SU-DHL-6 (cell line): ENCODE measurements at regions not wholly inside any gene's neighbourhood (a gene's known extent, or its start where the extent isn't known, plus 50 kb on each side); places are given as distances from the start of the nearest gene placed in this dataset.
"Not testable (repeated sequence)": the region's sequence is repeated elsewhere in the genome, so short reads cannot be mapped to it uniquely, and the experiment has no call there.

Experiments
- H2AFZ ChIP-seq: fragments of 200-600 bp; sonication (generic); 2 replicates; pipeline ENCODE4 v1.6.1; 2014; ENCODE audit warnings: low read depth, mild to moderate bottlenecking, moderate library complexity, mixed read lengths, antibody characterized with exemption, low read length; ENCODE audit not compliant: severe bottlenecking
- H3F3A ChIP-seq: fragments of 200-600 bp; shearing (Covaris generic); 2 replicates; pipeline ENCODE4 v1.6.0; 2016; ENCODE audit warnings: antibody characterized with exemption, mild to moderate bottlenecking; ENCODE audit not compliant: insufficient read depth
- H3K27ac ChIP-seq: fragments of 200-600 bp; sonication (generic); 2 replicates; pipeline ENCODE4 v1.5.1; 2016; ENCODE audit warnings: low read depth, mild to moderate bottlenecking, low read length, moderate library complexity, mixed read lengths
- H3K27me3 ChIP-seq: fragments of 200-600 bp; sonication (generic), shearing (Covaris generic); 2 replicates; pipeline ENCODE4 v1.6.0; 2014; ENCODE audit warnings: mild to moderate bottlenecking, low read length
- H3K36me3 ChIP-seq: fragments of 200-600 bp; sonication (generic); 2 replicates; pipeline ENCODE4 v1.6.1; 2014; ENCODE audit warnings: mild to moderate bottlenecking, low read length, mixed read lengths
- H3K4me2 ChIP-seq: fragments of 300-600, 200-600 bp; shearing (Covaris generic), sonication (generic); 2 replicates; pipeline ENCODE4 v1.6.0; 2014; ENCODE audit warnings: low read length, low read depth, mild to moderate bottlenecking; ENCODE audit not compliant: poor library complexity, severe bottlenecking
- H3K4me3 ChIP-seq: fragments of 200-600 bp; sonication (generic); 2 replicates; pipeline ENCODE4 v1.5.1; 2014; ENCODE audit warnings: antibody characterized with exemption, low read length, mild to moderate bottlenecking, mixed read lengths; ENCODE audit not compliant: insufficient read depth, poor library complexity, severe bottlenecking
- H3K79me2 ChIP-seq: fragments of 200-600 bp; sonication (generic); 2 replicates; pipeline ENCODE4 v1.6.1; 2014; ENCODE audit warnings: mild to moderate bottlenecking, low read length, moderate library complexity; ENCODE audit not compliant: insufficient read depth
- H3K9ac ChIP-seq: fragments of 200-600 bp; sonication (generic); 2 replicates; pipeline ENCODE4 v1.7.0; 2014; ENCODE audit warnings: mild to moderate bottlenecking, low read length
- H3K9me2 ChIP-seq: fragments of 200-600 bp; sonication (generic); replicated peaks from 2 replicates; pipeline ENCODE4 v1.6.1; 2014; ENCODE audit warnings: low read length; ENCODE audit not compliant: insufficient read depth
- H3K9me3 ChIP-seq: fragments of 200-600 bp; sonication (generic); 2 replicates; pipeline ENCODE4 v1.6.1; 2014; ENCODE audit warnings: low read length, mixed read lengths; ENCODE audit not compliant: insufficient read depth
- H4K20me1 ChIP-seq: fragments of 200-600 bp; sonication (generic); 2 replicates; pipeline ENCODE4 v1.6.1; 2014; ENCODE audit warnings: low read depth, mild to moderate bottlenecking, antibody characterized with exemption, low read length, moderate library complexity, mixed read lengths
- EZH2phosphoT487 ChIP-seq: fragments of 200-600 bp; sonication (generic), shearing (Covaris generic); conservative IDR thresholded peaks from 2 replicates; pipeline ENCODE4 v1.6.1; 2018; ENCODE audit warnings: mild to moderate bottlenecking, antibody characterized with exemption, low read length, moderate library complexity, mixed read lengths
- TF ChIP-seq, protein P1 (sequence below): fragments of 200-600 bp; sonication (generic); IDR thresholded peaks from one replicate; pipeline ENCODE4 v1.5.1; 2017; ENCODE audit warnings: antibody characterized with exemption, mild to moderate bottlenecking, low read length, moderate library complexity; ENCODE audit not compliant: insufficient read depth, poor library complexity, severe bottlenecking

DNA sequence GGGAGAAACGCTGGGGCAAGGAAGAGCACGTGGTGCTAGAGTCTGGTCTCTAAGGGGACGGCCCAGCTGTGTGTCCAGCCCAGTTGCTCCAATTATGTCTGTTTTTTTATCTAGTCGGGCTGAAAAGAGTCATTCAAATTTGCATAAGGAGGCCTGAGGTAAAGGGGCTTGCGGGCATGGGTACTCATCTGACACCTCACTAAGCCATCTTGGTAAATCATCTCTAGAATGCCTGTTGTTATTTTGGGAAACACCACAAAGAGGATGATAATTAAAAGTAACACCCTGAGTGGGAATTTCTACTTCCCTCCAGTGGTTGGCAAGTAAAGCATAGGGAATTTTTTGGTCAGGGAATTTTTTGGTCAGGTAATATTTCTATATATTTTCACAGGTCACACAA, 196.1 kb upstream of the ALG10B start:
- no peaks in the 10 kb centered on the region for H3K36me3 ChIP-seq
- H3K4me3 ChIP-seq = no peak overlapping the region
- no peak overlapping the region for H3K4me2 ChIP-seq
- H3K9me3 ChIP-seq = no peaks in the 10 kb centered on the region
- H3K9me2 ChIP-seq = no peaks in the 10 kb centered on the region
- H3K79me2 ChIP-seq = no peaks in the 10 kb centered on the region
- no peak overlapping the region for H2AFZ ChIP-seq
- no peak overlapping the region for H3K27ac ChIP-seq
- no peak for TF ChIP-seq EZH2phosphoT487
- TF ChIP-seq, protein P1, sequence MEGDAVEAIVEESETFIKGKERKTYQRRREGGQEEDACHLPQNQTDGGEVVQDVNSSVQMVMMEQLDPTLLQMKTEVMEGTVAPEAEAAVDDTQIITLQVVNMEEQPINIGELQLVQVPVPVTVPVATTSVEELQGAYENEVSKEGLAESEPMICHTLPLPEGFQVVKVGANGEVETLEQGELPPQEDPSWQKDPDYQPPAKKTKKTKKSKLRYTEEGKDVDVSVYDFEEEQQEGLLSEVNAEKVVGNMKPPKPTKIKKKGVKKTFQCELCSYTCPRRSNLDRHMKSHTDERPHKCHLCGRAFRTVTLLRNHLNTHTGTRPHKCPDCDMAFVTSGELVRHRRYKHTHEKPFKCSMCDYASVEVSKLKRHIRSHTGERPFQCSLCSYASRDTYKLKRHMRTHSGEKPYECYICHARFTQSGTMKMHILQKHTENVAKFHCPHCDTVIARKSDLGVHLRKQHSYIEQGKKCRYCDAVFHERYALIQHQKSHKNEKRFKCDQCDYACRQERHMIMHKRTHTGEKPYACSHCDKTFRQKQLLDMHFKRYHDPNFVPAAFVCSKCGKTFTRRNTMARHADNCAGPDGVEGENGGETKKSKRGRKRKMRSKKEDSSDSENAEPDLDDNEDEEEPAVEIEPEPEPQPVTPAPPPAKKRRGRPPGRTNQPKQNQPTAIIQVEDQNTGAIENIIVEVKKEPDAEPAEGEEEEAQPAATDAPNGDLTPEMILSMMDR = no peak
- H3K27me3 ChIP-seq = no peaks in the 10 kb centered on the region
- no peaks in the 10 kb centered on the region for H4K20me1 ChIP-seq
- H3F3A ChIP-seq = no peaks in the 10 kb centered on the region
- H3K9ac ChIP-seq = no peak overlapping the region

DNA sequence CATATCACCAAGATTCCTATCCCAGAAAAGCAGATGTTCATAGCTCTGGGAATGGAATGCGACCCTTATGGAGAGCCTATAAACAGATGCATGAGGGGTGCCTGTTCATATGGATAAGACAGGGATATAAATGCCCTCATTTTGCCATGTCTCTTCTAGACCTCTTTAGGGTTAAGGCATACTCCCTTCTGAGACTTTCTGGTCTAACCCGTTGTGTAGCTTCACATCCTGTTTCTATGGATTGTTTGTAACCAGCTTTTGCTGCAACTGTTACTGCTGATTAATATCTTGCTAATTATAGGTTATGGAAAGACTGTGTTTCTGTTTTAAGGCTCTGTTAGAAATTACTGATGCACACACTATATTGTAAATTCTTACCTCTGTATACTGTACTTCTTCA, 193.5 kb upstream of the ALG10B start:
- not testable (repeated sequence) for H3K9me3 ChIP-seq, H4K20me1 ChIP-seq, H3K79me2 ChIP-seq, H3K27me3 ChIP-seq, H3K27ac ChIP-seq, H2AFZ ChIP-seq, H3K9me2 ChIP-seq, H3K4me3 ChIP-seq, H3F3A ChIP-seq, H3K4me2 ChIP-seq, H3K36me3 ChIP-seq, H3K9ac ChIP-seq

DNA sequence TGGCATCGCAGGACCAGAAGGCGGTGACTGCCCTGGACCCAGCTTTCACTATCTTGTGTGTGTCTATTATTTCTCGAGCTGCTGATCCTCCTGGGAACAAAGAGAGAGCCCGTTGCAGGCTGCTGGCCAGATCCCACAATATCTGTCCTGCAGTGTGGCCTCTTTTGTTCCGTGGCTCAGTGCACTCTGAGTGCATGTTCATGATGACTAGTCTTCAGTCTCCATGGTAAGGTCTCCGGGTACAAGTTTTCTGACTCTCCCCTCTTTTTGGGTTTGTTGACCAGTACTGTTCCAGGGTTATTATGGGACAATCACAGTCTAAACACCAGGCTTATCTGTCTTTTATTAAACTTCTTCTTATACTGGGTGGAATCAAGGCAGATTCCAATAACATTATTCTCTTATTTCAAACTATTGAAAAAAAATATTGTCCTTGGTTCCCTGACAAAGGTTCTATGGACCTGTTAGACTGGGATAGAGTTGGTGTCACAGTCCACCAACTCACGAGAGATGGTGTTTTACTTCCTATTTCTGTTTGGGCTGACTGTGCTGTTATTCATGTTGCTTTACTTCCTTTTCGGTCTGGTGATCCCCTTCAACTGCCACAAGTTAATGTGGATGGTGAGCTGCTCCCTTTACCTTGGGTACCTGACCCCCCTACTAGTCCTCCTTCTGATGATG, 192.9 kb upstream of the ALG10B start:
- Histone ChIP-seq H3K9me2 (no peaks in the 10 kb centered on the region), H3K36me3 (no peaks in the 10 kb centered on the region), H3K27ac (no peak overlapping the region), H3K9ac (no peak overlapping the region), H3F3A (no peaks in the 10 kb centered on the region), H3K4me2 (no peak overlapping the region), H3K4me3 (no peak overlapping the region), H3K27me3 (no peaks in the 10 kb centered on the region), H2AFZ (peak overlapping the region; percentile 54), H3K9me3 (no peaks in the 10 kb centered on the region), H4K20me1 (no peaks in the 10 kb centered on the region), H3K79me2 (no peaks in the 10 kb centered on the region)
- no peak for TF ChIP-seq EZH2phosphoT487
- TF ChIP-seq, protein P1 = no peak

DNA sequence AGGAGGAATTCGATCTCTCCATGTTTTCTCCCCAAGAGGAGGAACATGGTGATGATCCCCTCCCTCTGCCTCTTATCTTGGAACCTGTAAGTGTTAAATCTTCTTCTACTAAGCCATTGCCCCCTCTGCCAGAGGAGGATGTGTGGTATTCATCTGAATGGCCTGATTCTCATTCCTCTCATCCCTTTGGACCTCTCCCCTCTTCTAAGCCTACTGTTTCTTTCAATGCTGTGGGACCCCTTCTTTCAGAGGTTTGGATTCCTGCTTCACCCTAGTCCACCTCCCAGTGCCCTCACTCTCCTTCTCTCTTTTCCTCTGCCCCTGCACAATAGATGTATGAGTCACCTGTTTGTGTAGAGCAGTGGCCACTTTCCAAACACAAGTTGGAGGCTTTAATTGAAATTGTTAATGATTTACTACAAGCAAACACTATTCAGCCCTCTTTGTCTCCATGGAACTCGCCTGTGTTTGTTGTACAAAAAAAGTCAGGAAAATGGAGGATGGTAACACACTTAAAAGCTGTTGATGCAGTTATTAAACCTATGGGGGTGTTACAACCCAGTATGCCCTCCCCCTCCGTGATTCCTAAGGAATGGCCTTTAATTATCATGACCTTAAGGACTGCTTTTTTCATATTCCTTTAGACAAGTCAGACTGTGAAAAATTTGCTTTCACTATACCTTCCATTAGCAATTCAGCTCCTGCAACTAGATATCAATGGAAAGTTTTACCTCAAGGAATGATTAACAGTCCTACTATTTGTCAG, 192.1 kb upstream of the ALG10B start:
- H3F3A ChIP-seq = no peaks in the 10 kb centered on the region
- no peak overlapping the region for H3K4me3 ChIP-seq

More for the DNA sequence above, 192.1 kb upstream of the ALG10B start:
- H3K27me3 ChIP-seq = no peaks in the 10 kb centered on the region
- H3K4me2 ChIP-seq = no peak overlapping the region
- H3K9me3 ChIP-seq = no peaks in the 10 kb centered on the region
- TF ChIP-seq EZH2phosphoT487 = no peak
- TF ChIP-seq, protein P1 = no peak
- H3K9me2 ChIP-seq = no peaks in the 10 kb centered on the region
- H3K9ac ChIP-seq = no peak overlapping the region
- H4K20me1 ChIP-seq = no peaks in the 10 kb centered on the region
- no peaks in the 10 kb centered on the region for H3K79me2 ChIP-seq
- H3K27ac ChIP-seq = no peak overlapping the region
- no peak overlapping the region for H2AFZ ChIP-seq
- no peaks in the 10 kb centered on the region for H3K36me3 ChIP-seq
